ENCODE measurements at regions not wholly inside any gene's neighbourhood (a gene's known extent, or its start where the extent isn't known, plus 50 kb on each side); places are given as distances from the start of the nearest gene placed in this dataset.
"Not testable (repeated sequence)": the region's sequence is repeated elsewhere in the genome, so short reads cannot be mapped to it uniquely, and the experiment has no call there.

DNA sequence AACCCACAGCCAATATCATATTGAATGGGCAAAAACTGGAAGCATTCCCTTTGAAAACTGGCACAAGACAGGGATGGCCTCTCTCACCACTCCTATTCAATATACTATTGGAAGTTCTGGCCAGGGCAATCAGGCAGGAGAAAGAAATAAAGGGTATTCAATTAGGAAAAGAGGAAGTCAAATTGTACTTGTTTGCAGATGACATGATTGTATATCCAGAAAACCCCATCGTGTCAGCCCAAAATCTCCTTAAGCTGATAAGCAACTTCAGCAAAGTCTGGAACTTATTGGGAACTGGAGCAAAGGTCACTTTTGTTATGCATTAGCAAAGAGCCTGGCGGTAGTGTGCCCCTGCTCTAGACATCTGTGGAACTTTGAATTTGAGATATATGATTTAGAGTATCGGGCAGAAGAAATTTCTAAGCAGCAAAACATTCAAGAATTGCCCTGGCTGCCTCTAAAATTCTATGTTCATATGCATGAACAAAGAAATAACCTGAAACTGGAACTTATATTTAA is 53.4 kb upstream of the PSMA1 start:
- not testable (repeated sequence) for DNase-seq

DNA sequence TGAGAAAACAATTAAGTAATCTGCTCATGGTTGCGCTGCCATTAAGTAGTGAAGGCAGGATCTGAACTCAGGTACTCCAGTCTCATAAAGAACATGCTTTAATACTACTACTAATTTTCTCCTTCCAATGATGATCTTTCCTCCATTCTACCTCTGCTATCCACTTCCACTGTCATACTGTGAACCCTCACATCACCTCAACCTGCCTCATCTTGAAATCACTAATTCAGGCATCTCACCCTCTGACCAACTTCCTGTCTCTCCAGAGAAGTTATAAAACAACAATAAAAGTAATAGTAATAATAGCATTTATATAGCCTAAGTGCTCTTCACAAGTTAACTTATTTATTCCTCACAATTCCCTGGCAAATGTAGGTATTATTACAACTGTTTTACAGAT is 57.1 kb upstream of the PSMA1 start:
- DNase-seq: no peak

DNA sequence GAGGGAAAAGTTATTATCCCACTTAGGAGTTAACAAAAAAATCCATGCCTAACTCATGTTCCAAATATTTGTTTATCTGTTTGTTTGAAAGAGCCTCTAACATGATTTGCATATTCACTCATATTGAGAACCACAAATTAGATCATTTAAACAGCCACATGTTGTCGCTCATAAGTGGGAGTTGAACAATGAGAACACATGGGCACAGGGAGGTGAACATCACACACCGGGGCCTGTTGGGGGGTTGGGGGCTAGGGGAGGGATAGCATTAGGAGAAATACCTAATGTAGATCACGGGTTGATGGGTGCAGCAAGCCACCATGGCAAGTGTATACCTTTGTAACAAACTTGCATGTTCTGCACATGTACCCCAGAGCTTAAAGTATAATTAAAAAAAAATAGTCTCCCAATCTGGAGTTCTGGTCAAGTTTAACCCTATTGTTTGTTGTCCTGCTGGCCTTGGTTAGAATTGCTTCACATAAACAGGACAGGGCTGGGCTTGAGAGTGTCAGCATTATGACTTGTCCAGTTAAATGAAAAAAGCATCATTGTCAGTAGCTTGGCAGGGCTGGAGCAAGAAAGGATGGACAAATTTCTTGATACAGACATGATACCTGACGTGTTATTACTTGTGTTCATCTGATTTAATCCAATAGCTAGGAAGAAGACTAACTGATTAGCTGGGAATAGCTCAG is 57.8 kb upstream of the PSMA1 start:
- no peak for DNase-seq

DNA sequence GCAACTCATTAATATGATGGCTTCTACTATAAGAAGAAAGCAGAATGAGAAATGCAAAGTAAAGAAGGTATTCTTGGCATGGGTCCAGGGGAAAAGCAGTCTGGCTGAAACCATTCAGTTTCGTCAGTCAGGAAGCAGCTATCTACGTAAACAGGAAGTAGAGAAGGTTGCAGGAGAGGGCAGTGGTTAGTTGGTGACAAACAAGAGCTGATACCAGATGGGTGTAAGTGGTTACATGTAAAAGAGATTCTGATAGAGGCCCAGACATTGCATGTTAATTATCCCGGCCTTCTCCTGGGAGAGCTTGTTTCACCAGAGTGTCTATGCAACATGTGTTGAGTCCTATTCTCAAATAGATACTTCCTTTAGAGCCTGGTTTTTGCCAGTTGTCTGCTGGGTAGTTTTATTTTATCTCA is 58.4 kb upstream of the PSMA1 start:
- DNase-seq: peak; percentile 73

DNA sequence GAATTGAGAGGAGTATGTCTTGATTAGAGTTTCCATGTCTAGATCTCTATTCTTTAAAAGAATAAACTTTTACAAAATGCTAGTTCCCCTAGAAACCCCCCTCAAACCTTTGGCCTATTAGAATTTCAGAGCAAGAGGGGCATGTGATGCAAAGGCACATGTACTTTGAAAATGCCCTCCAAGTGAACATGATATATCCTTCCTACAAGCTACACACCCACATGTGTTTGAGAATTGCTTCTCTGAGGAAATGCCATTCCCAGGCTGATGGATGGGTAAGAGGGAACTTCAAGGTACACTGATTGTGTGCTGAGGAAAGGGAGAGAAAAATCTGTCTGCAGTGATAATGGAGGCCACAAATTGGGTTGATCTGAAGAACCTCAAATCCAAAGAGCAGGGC is 59.5 kb upstream of the PSMA1 start:
- no peak for DNase-seq

DNA sequence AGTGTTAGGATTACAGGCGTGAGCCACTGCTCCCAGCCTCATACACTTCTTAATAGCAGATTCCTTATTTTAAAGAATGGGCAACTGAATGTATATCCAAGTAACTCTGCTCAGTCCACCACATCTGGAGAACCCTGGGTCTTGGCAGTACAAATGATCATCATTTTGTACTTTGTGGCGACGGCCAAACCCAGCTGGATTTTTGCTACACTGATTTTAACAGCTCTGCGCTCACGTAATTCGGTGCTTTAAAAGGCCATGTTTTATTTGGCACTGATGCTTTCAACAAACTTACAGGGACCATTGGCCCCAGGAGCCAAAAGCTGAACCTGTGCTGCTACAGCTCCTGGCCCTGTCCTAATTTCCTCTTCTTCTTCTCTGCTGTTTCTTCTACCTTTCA is 60.8 kb upstream of the PDE3B start:
- DNase-seq: no peak

DNA sequence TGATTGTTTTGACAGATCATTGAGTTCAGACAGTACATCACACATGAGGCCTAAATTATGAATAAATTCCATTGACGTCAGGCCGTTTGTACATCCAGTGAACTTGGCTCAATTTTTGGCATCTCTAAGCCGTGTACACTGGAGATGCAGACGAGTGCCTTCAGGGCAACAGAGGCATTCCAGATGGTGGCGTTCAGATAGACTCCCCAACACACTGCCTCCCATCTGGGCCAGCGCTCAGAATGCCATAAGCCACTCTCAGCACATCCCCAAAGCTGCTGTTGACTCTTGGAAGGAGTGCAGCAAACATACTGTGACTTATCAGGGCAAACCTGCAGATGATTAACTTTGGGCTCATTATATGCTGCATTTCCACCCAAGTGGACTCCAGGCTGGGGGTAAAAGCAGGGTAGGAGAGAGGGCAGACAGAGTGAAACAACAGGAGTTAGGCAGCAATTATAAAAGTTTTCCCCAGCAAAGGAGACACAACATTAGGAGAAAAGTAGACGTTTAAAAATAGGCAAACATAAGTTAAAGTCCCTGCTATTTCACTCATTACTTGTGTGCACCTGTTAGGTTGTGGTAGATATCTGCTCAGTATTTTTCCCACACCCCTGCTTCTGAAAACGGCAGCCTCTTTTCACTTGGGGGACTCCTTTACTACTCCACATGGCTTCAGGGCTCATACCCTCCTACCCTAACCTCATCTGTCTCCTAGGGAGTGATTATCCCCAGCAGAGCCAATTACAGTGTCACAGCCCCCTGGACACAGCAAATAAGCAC is 60.2 kb upstream of the PDE3B start:
- DNase-seq: no peak

DNA sequence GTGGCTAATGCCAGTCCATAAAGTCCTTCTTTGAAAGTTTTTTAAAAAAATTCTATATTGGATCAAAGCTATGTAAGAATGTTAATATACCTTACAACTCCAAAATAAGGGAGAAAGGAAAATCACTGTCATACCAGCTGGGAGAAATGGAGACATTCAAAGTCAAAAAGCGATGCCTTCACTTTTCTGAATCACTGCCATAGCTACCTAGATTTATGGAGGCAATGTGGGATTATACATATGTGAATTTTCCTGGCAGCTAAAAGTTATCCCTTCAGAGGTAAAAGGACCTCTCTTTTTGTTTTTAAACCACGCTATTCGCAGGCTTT is 59.6 kb upstream of the PDE3B start:
- DNase-seq: no peak

DNA sequence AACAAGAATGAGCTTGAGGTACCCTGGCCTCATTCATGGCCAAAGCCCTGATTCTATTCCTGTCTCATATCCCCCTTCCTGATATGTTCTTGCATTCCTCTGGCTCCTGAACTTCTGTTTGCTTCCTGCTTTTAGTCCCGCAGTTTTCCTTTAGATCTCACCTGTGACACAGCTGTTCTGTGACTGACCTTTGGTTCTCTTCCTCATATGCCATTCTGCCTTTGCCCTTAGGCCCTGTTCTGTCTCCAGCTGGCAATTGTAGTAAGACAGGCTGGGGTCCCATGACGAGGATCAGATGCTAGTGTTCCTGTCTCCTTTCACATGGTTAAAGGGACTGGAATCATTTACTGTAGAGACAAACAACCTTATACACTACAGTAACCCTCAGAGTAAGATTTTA is 59.0 kb upstream of the PDE3B start:
- no peak for DNase-seq

DNA sequence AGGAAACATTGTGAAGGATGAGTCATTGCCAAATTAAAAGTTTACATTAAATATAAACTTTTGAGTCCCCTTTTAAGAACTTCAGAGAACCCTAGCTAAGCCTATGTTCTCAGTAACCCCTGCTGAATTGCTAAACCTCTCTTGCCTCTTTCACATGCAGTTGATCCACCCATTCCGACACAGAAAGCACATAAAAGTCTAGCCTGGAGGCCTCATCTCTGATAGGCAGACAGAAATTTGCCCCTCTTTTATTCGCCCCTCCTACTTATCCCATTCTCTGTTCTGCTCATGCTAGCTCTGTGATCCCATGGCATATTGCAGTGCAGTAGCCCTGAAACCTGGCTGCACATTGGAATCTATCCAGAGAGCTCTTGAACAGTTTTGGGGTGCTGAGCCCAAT is 58.2 kb upstream of the PDE3B start:
- no peak for DNase-seq

DNA sequence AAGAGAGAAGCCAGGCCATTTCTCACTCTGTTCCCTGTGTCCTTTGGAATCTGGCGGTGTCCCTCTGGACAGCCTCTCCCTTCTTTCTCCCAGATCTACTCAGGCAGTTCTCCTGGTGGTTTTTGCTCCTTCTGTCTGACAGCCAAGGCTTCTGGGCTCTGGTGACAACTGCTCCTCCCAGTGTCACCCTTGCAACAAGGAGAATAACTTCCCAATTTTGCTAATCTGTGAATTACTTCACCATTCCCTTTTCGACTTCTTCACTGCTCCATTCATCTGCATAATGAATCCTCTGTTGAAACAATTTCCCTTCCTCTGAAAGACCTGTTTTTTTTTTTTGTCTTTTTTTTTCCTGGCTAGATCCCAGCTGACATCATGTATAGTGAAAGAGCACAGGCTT is 56.3 kb upstream of the PDE3B start:
- no peak for DNase-seq

DNA sequence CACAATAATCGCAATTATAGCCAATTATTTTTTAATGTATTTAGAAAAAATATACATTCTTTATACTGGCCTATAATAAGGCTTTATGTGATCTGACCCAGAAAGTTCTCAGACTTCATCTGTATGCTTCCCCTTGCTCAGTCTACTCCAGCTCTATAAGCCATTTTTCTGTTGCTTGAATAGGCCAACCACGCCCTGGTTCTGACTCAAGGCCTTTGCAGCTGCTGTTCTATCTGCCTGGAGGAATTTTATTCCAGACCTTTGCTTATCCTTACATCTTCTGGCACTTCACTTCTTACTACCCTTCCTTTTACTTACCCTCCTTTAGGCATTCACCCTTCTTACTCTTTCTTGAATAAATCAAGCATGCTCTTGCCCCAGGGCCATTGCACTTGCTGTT is 54.9 kb upstream of the PDE3B start:
- DNase-seq: no peak

DNA sequence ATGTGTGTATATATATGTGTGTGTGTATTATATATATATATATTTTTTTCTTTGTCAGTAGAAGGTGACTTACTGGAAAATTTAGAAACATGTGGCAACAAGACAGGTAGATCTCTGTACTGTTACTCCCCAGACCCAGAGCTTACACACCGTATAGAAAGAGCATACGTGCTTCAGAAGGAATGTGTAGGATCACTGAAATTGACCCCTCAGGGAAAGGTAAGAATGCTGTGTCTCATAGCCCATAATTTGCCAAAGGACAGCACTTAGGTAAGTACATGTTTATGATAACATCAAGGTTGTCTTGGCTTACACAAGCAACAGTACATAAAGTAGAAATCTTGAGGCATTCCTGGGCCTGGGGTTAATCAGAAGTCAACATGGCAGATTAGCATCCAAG is 54.2 kb upstream of the PDE3B start:
- DNase-seq: no peak

DNA sequence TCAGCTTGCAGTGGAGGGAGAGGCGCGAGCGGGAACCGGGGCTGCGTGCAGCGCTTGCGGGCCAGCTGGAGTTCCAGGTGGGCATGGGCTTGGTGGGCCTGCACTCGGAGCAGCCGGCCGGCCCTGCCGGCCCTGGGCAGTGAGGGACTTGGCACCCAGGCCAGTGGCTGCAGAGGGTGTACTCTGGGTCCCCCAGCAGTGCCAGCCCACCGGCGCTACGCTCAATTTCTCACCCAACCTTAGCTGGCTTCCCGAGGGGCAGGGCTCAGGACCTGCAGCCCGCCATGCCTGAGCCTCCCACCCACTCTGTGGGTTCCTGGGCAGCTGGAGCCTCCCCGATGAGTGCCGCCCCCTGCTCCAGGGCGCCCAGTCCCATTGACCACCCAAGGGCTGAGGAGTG is 52.6 kb upstream of the PDE3B start:
- DNase-seq: not testable (repeated sequence)

DNA sequence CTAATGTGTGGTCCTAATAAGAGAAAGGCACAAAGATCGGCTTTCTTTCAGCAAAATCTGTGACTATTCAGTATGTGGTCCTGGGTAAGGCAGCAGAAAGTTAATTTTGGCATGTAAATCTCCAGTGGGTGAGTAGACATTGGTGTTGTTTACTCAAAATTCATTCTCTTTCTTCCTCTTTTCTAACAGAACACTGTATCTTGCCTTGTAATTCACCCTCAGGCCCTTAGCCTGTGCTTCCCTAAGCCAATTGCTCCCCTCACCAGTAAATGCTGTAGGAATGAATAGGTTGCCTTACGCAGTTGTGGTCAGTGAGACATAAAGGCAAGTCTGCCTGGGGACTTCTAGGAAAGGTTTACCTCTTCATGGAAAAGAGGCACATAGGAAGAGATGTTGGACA is 49.9 kb upstream of the PDE3B start:
- no peak for DNase-seq
